Body of pancreas (tissue), 4 donors: ENCODE measurements at regions not wholly inside any gene's neighbourhood (a gene's known extent, or its start where the extent isn't known, plus 50 kb on each side); places are given as distances from the start of the nearest gene placed in this dataset.
"Not testable (repeated sequence)": the region's sequence is repeated elsewhere in the genome, so short reads cannot be mapped to it uniquely, and the experiment has no call there.

Experiments used
- CTCF ChIP-seq, 7 experiments: fragments of 450-650 bp in 4 of 7; fragments of 200-600 bp in 3 of 7; sonication (generic) in 3 of 7; IDR thresholded peaks; one replicate each; pipeline ENCODE4 v1.5.1; 2016 to 2019; ENCODE audit warnings: antibody characterized with exemption in 7 of 7
- POLR2A ChIP-seq, 3 donors: fragments of 450-650 bp; IDR thresholded peaks; one replicate each; pipeline ENCODE4 v1.6.1; 2016; ENCODE audit warnings: antibody characterized with exemption in 3 of 3, mild to moderate bottlenecking in 2 of 3

GRCh38 chr4:118465831-118466230, 113.0 kb upstream of the PRSS12 start:
- TF ChIP-seq CTCF, POLR2A (IDR thresholded peaks at IDR 0.05): not testable (repeated sequence)
